H9 (cell line): ENCODE measurements at regions not wholly inside any gene's neighbourhood (a gene's known extent, or its start where the extent isn't known, plus 50 kb on each side); places are given as distances from the start of the nearest gene placed in this dataset.

Source experiments
- DNase-seq: peaks from one replicate; pipeline ENCODE4 v3.0.0-alpha.2; 2017
- H2AFZ ChIP-seq: one replicate; pipeline ENCODE4 v1.6.1; 2013; ENCODE audit warnings: mild to moderate bottlenecking, low read length, control low read depth, moderate library complexity
- H2AK5ac ChIP-seq: 2 replicates; pipeline ENCODE4 v1.6.1; 2013; ENCODE audit warnings: low read length, control low read depth, mixed read lengths; ENCODE audit not compliant: insufficient read length
- H2BK120ac ChIP-seq: one replicate; pipeline ENCODE4 v1.6.1; 2013; ENCODE audit warnings: low read depth, mild to moderate bottlenecking, low read length, control low read depth, inconsistent platforms; ENCODE audit not compliant: poor library complexity, severe bottlenecking
- H2BK12ac ChIP-seq: 2 replicates; pipeline ENCODE4 v1.6.1; 2013; ENCODE audit warnings: low read length, control low read depth, mixed read lengths, low read depth; ENCODE audit not compliant: insufficient read length
- H2BK15ac ChIP-seq: 2 replicates; pipeline ENCODE4 v1.6.1; 2013; ENCODE audit warnings: low read depth, low read length, control low read depth
- H2BK20ac ChIP-seq: one replicate; pipeline ENCODE4 v1.6.1; 2013; ENCODE audit warnings: low read depth, mild to moderate bottlenecking, low read length, control low read depth, inconsistent platforms; ENCODE audit not compliant: poor library complexity, severe bottlenecking
- H2BK5ac ChIP-seq: 2 replicates; pipeline ENCODE4 v1.6.1; 2013; ENCODE audit warnings: low read length, control low read depth, mixed read lengths; ENCODE audit not compliant: insufficient read length
- H3K14ac ChIP-seq: 2 replicates; pipeline ENCODE4 v1.6.1; 2013; ENCODE audit warnings: low read length, control low read depth; ENCODE audit not compliant: insufficient read depth
- H3K18ac ChIP-seq: 2 replicates; pipeline ENCODE4 v1.6.1; 2013; ENCODE audit warnings: low read depth, mild to moderate bottlenecking, mixed read lengths, low read length, control low read depth; ENCODE audit not compliant: insufficient read length
- H3K23ac ChIP-seq: 2 replicates; pipeline ENCODE4 v1.6.1; 2013; ENCODE audit warnings: low read length, control low read depth, mixed read lengths, low read depth; ENCODE audit not compliant: insufficient read length
- H3K23me2 ChIP-seq: 2 replicates; pipeline ENCODE4 v1.6.1; 2013; ENCODE audit warnings: low read depth, mild to moderate bottlenecking, mixed read lengths, low read length, control low read depth; ENCODE audit not compliant: insufficient read length, poor library complexity, severe bottlenecking
- H3K27ac ChIP-seq: 2 replicates; pipeline ENCODE4 v1.5.1; 2013; ENCODE audit warnings: low read length, control low read depth, mixed read lengths, low read depth; ENCODE audit not compliant: insufficient read length
- H3K27me3 ChIP-seq: 2 replicates; pipeline ENCODE4 v1.6.1; 2013; ENCODE audit warnings: low read length, control low read depth, inconsistent platforms; ENCODE audit not compliant: insufficient read depth
- H3K4ac ChIP-seq: 2 replicates; pipeline ENCODE4 v1.6.1; 2013; ENCODE audit warnings: low read depth, mild to moderate bottlenecking, control low read depth, inconsistent platforms, low read length, moderate library complexity
- H3K4me1 ChIP-seq: 2 replicates; pipeline ENCODE4 v1.6.1; 2013; ENCODE audit warnings: low read length, control low read depth, inconsistent platforms; ENCODE audit not compliant: insufficient read depth
- H3K4me2 ChIP-seq: 2 replicates; pipeline ENCODE4 v1.6.1; 2013; ENCODE audit warnings: low read length, control low read depth, mixed read lengths; ENCODE audit not compliant: insufficient read length, insufficient read depth
- H3K56ac ChIP-seq: 2 replicates; pipeline ENCODE4 v1.6.1; 2013; ENCODE audit warnings: low read depth, mild to moderate bottlenecking, mixed read lengths, low read length, control low read depth; ENCODE audit not compliant: insufficient read length
- H3K79me1 ChIP-seq: 2 replicates; pipeline ENCODE4 v1.6.1; 2013; ENCODE audit warnings: low read depth, mild to moderate bottlenecking, moderate library complexity, low read length, control low read depth, inconsistent platforms; ENCODE audit not compliant: insufficient read depth, poor library complexity, severe bottlenecking
- H3K79me2 ChIP-seq: 2 replicates; pipeline ENCODE4 v1.6.1; 2013; ENCODE audit warnings: low read length, control low read depth, inconsistent platforms; ENCODE audit not compliant: insufficient read depth
- H3K9ac ChIP-seq: 2 replicates; pipeline ENCODE4 v1.6.1; 2013; ENCODE audit warnings: low read length, control low read depth, mixed read lengths; ENCODE audit not compliant: insufficient read length; ENCODE audit errors: extremely low read depth
- H3K9me3 ChIP-seq: one replicate; pipeline ENCODE4 v1.6.1; 2013; ENCODE audit warnings: low read depth, low read length, inconsistent platforms; ENCODE audit not compliant: control insufficient read depth
- H3T11ph ChIP-seq: one replicate; pipeline ENCODE4 v1.6.1; 2013; ENCODE audit warnings: mild to moderate bottlenecking, low read length, control low read depth, inconsistent platforms
- H4K20me1 ChIP-seq: one replicate; pipeline ENCODE4 v1.6.1; 2013; ENCODE audit not compliant: control insufficient read depth, insufficient read length, insufficient read depth
- H4K5ac ChIP-seq: 2 replicates; pipeline ENCODE4 v1.6.1; 2013; ENCODE audit warnings: low read depth, mild to moderate bottlenecking, mixed read lengths, low read length, control low read depth; ENCODE audit not compliant: insufficient read length
- H4K8ac ChIP-seq: replicated peaks from 2 replicates; pipeline ENCODE4 v1.6.1; 2013; ENCODE audit warnings: low read length, control low read depth, mixed read lengths, low read depth; ENCODE audit not compliant: insufficient read length
- H4K91ac ChIP-seq: 2 replicates; pipeline ENCODE4 v1.6.1; 2013; ENCODE audit warnings: low read depth, mild to moderate bottlenecking, moderate library complexity, mixed read lengths, low read length, control low read depth; ENCODE audit not compliant: insufficient read length
- H3K27ac Mint-ChIP-seq, 3 experiments: 2 replicates in 2 of 3; 3 replicates in 1 of 3; pipeline ENCODE4 v1.8.0; 2020 to 2021; ENCODE audit warnings: mixed read lengths in 3 of 3, mild to moderate bottlenecking in 1 of 3, moderate library complexity in 1 of 3
- H3K27me3 Mint-ChIP-seq: 2 replicates; pipeline ENCODE4 v1.8.0; 2021; ENCODE audit warnings: low read depth, mild to moderate bottlenecking, moderate library complexity, mixed read lengths
- H3K36me3 Mint-ChIP-seq, 3 experiments: 2 replicates in 2 of 3; 3 replicates in 1 of 3; pipeline ENCODE4 v1.8.0; 2020 to 2021; ENCODE audit warnings: low read depth in 3 of 3, mixed read lengths in 3 of 3; ENCODE audit not compliant: insufficient read depth in 1 of 3
- H3K4me1 Mint-ChIP-seq, 2 experiments: 2 replicates each; pipeline ENCODE4 v1.8.0; 2020; ENCODE audit warnings: mixed read lengths in 2 of 2
- H3K4me3 Mint-ChIP-seq, 2 experiments: 2 replicates in 1 of 2; 3 replicates in 1 of 2; pipeline ENCODE4 v1.8.0; 2020 to 2021; ENCODE audit warnings: mild to moderate bottlenecking in 2 of 2, mixed read lengths in 2 of 2, moderate library complexity in 1 of 2
- H3K9me3 Mint-ChIP-seq, 2 experiments: 2 replicates in 1 of 2; 3 replicates in 1 of 2; pipeline ENCODE4 v1.8.0; 2020; ENCODE audit warnings: mild to moderate bottlenecking in 2 of 2, mixed read lengths in 2 of 2, moderate library complexity in 1 of 2
- CTCF ChIP-seq: fragments of 200-600 bp; sonication (generic); conservative IDR thresholded peaks from 3 replicates; pipeline ENCODE4 v1.8.0; 2021; ENCODE audit warnings: antibody characterized with exemption, mild to moderate bottlenecking
- WGBS: extraction: QIAGEN DNeasy Blood & Tissue Kit; methylation state at CpG from one replicate; pipeline ENCODE4 v1.1.7; 2013; ENCODE audit warnings: missing lambda C conversion rate, low lambda C conversion rate, mixed read lengths; ENCODE audit not compliant: insufficient read length; ENCODE audit errors: extremely low coverage; 5-methylcytosine and 5-hydroxymethylcytosine counted together

- no CpG with 5 or more reads among the region's 4 CpGs for WGBS
- Histone ChIP-seq H2AFZ (no peak overlapping the region), H3K4ac (no peak overlapping the region), H3K4me1 (no peaks in the 10 kb centered on the region), H3T11ph (no peak overlapping the region), H3K79me2 (no peaks in the 10 kb centered on the region), H4K8ac (no peak overlapping the region), H2BK120ac (no peak overlapping the region), H3K4me2 (no peak overlapping the region), H2AK5ac (no peak overlapping the region), H4K20me1 (no peaks in the 10 kb centered on the region), H2BK5ac (no peak overlapping the region), H2BK20ac (no peak overlapping the region), H3K27me3 (no peaks in the 10 kb centered on the region), H2BK15ac (no peak overlapping the region), H3K14ac (no peak overlapping the region), H3K56ac (no peak overlapping the region), H3K9me3 (no peaks in the 10 kb centered on the region), H3K23ac (no peak overlapping the region), H3K9ac (no peak overlapping the region), H3K79me1 (no peaks in the 10 kb centered on the region), H3K18ac (no peak overlapping the region), H3K23me2 (no peaks in the 10 kb centered on the region), H4K91ac (no peak overlapping the region), H3K27ac (no peak overlapping the region), H4K5ac (no peak overlapping the region), H2BK12ac (no peak overlapping the region)
- Mint-ChIP-seq H3K4me1 (no peaks in the 10 kb centered on the region), H3K36me3 (no peaks in the 10 kb centered on the region), H3K4me3 (no peak overlapping the region), H3K9me3 (no peaks in the 10 kb centered on the region; a peak in 1 of 5 replicates), H3K27me3 (peaks cover 28% of the 10 kb centered on the region), H3K27ac (no peak overlapping the region)
- no peak for DNase-seq
- no peak for TF ChIP-seq CTCF
These were observed 125.6 kb upstream of the HABP2 start for GRCh38 chr10:113427236-113427735.
